DOHH2 (cell line): ENCODE measurements at regions not wholly inside any gene's neighbourhood (a gene's known extent, or its start where the extent isn't known, plus 50 kb on each side); places are given as distances from the start of the nearest gene placed in this dataset.

Source experiments
- EZH2phosphoT487 ChIP-seq: fragments of 200-600 bp; sonication (generic); IDR thresholded peaks from 2 replicates; pipeline ENCODE4 v1.6.1; 2017; ENCODE audit warnings: borderline replicate concordance, mild to moderate bottlenecking, antibody characterized with exemption, low read length, moderate library complexity, mixed read lengths
- TF ChIP-seq, protein P1 (sequence below): fragments of 200-600 bp; sonication (generic); IDR thresholded peaks from one replicate; pipeline ENCODE4 v1.5.1; 2014; ENCODE audit warnings: antibody characterized with exemption, mild to moderate bottlenecking, low read depth, low read length; ENCODE audit not compliant: poor library complexity, severe bottlenecking

GRCh38 chr13:33426131-33426530, 140.6 kb upstream of the STARD13 start:
- TF ChIP-seq, protein P1, sequence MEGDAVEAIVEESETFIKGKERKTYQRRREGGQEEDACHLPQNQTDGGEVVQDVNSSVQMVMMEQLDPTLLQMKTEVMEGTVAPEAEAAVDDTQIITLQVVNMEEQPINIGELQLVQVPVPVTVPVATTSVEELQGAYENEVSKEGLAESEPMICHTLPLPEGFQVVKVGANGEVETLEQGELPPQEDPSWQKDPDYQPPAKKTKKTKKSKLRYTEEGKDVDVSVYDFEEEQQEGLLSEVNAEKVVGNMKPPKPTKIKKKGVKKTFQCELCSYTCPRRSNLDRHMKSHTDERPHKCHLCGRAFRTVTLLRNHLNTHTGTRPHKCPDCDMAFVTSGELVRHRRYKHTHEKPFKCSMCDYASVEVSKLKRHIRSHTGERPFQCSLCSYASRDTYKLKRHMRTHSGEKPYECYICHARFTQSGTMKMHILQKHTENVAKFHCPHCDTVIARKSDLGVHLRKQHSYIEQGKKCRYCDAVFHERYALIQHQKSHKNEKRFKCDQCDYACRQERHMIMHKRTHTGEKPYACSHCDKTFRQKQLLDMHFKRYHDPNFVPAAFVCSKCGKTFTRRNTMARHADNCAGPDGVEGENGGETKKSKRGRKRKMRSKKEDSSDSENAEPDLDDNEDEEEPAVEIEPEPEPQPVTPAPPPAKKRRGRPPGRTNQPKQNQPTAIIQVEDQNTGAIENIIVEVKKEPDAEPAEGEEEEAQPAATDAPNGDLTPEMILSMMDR: no peak
- no peak for TF ChIP-seq EZH2phosphoT487
